Fibroblast of the aortic adventitia (primary cell): ENCODE measurements at regions not wholly inside any gene's neighbourhood (a gene's known extent, or its start where the extent isn't known, plus 50 kb on each side); places are given as distances from the start of the nearest gene placed in this dataset.

ENCODE experiments used
- DNase-seq: peaks from one replicate; pipeline ENCODE4 v3.0.0-alpha.2; 2010; ENCODE audit warnings: low read depth
- H3K4me3 ChIP-seq: 2 replicates; pipeline ENCODE4 v1.5.1; 2011; ENCODE audit warnings: low read depth, mild to moderate bottlenecking, control low read depth, low read length, moderate library complexity
- TF ChIP-seq, protein P1 (sequence below): IDR thresholded peaks from 2 replicates; pipeline ENCODE4 v1.5.1; 2011; ENCODE audit warnings: mild to moderate bottlenecking, low read length, control low read depth, inconsistent platforms; ENCODE audit not compliant: insufficient read depth

DNA sequence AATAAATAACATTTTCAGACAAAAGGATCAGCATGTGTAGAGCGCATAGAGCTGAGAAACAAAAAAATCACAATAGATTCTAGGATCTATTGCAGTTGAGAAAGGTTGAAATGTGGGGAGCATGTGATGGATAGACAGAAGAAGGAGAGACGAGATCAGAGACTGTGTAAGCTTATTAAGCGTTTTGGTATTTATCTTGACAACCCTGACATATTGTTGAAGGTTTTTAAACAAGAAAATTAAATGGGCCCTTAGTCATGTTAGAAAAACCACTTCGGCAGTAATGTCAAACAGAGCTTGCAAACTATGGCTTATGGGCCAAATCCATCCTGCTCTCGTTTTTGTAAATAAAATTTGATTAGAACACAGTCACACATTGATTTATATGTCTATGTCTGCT, 200.5 kb upstream of the KLF4 start:
- TF ChIP-seq, protein P1, sequence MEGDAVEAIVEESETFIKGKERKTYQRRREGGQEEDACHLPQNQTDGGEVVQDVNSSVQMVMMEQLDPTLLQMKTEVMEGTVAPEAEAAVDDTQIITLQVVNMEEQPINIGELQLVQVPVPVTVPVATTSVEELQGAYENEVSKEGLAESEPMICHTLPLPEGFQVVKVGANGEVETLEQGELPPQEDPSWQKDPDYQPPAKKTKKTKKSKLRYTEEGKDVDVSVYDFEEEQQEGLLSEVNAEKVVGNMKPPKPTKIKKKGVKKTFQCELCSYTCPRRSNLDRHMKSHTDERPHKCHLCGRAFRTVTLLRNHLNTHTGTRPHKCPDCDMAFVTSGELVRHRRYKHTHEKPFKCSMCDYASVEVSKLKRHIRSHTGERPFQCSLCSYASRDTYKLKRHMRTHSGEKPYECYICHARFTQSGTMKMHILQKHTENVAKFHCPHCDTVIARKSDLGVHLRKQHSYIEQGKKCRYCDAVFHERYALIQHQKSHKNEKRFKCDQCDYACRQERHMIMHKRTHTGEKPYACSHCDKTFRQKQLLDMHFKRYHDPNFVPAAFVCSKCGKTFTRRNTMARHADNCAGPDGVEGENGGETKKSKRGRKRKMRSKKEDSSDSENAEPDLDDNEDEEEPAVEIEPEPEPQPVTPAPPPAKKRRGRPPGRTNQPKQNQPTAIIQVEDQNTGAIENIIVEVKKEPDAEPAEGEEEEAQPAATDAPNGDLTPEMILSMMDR = no peak
- no peak overlapping the region for H3K4me3 ChIP-seq
- no peak for DNase-seq

DNA sequence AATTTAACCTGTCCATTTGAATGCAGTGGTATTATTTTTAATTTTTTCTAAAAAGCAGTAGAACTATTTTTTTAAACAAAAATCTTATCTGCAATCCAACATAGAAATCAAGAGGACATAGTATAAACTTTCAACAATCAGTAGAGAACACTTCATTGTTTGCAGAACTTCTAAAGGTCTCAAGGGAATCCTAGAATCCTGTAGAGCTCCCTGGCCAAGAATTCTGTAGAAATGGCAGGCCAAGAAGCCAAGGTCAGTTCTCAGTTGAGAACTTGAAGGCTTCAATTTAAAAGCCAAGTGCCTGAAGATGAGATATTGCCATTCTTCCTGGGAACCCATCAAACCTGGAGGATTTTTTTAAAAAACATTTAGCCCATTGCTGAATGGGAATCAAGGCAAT, 199.2 kb upstream of the KLF4 start:
- peak; percentile 86 for DNase-seq
- TF ChIP-seq, protein P1 = no peak
- no peak overlapping the region for H3K4me3 ChIP-seq

DNA sequence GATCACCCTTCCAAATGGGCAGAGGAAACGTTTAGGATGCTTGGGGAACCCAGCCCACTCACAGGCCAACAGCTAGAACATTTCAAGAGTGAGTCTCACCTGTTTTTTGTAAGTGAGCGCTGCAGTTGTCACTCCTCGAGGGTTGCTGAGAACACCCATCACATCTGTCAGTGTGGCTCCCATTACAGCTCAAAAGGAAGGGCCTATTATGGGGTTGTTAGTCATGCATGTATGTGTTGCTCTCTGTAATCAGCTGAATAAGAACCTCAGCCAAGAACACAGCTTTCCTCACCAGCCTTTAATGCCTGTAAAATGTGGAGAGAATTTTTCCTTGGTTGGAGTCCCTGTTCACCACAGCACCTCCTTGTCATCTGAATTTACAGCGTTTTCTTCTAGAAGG, 196.3 kb upstream of the KLF4 start:
- TF ChIP-seq, protein P1 = no peak
- peak; percentile 70 for DNase-seq
- H3K4me3 ChIP-seq = no peak overlapping the region

DNA sequence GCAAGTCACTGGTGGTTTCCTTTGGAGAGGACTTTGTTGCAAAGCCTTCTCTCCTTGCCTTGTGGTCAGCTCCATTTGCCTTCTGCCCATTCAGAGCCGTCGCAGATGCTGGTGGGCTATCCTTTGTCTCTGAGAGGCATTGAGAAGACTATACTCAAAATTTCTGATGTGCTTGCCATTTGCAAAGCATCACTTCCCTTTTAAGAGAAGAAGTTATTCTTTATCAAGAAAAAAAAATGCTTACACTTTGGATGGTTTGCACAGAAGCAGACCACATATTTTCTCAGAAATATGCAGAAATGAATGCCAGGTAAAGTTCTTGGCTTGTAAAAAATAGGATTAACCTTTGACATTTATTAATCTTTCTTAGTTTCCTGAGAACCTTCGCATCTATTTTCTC, 195.8 kb upstream of the KLF4 start:
- DNase-seq = no peak
- H3K4me3 ChIP-seq = no peak overlapping the region
- TF ChIP-seq, protein P1 = no peak

DNA sequence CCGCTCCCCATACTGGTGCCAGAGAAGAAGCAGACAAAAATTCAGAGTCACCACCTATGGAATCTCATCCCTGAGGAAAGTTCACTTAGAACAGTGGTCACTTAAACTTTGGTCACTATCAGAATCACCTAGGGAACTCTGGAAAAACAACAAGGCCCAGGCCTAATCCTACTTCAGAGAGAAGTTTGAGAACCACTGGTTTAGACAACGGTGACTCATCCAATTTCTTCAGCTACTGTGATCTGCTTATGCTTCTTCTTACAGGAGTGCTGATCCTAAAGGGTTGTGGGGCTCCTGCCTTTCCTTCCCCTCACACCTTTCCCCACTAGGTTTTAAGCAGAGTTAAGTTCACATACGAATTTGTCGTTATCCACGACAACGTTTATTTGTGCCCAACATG, 194.7 kb upstream of the KLF4 start:
- no peak overlapping the region for H3K4me3 ChIP-seq
- DNase-seq = peak; percentile 24
- TF ChIP-seq, protein P1 = no peak

DNA sequence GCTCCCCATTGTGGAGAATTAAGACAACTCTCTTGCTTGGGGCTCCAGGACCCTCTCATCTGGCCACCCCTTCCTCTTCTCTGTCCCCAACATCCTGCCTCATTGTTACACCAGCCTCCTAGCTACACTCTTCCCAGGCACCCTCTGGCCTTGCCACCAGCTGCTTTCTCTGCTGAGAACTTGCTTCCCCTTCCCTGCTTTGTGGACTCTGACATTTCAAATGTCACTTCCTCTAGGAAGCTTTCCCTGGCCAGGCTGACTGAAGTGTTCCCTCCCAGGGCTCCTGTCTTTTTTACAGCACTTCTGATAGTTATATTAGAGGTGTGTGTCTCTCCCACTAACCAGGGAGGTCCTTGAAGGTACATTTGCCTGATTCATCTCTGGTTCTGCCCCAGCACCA, 194.0 kb upstream of the KLF4 start:
- TF ChIP-seq, protein P1 = no peak
- H3K4me3 ChIP-seq = no peak overlapping the region
- DNase-seq = no peak

DNA sequence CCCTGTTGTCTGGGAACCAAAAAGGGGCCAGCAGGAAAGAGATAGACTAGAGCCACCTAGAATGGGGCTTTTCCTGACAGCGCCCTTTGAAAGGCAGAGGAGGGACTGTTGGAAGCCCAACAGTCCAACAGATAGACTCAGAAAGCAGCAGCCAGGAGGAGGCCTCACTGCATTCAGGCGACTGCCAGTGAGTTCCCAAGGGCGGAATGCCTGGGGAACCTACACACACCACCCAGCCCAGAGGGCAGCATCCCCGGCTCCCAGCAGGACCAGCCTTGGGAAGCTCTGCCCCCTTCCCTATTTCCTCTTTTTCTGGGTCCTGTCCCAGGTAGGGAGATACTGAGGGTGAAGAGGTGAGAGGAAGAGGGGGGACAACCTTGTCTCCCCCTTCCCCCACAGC, 192.4 kb upstream of the KLF4 start:
- TF ChIP-seq, protein P1 = no peak
- DNase-seq = no peak
- H3K4me3 ChIP-seq = no peak overlapping the region
